CD1c-positive myeloid dendritic cell (primary cell): ENCODE measurements at regions not wholly inside any gene's neighbourhood (a gene's known extent, or its start where the extent isn't known, plus 50 kb on each side); places are given as distances from the start of the nearest gene placed in this dataset.
"Not testable (repeated sequence)": the region's sequence is repeated elsewhere in the genome, so short reads cannot be mapped to it uniquely, and the experiment has no call there.

Experiments
- DNase-seq: peaks from one replicate; pipeline ENCODE4 v3.0.0-alpha.2; 2016; ENCODE audit errors: extremely low spot score

- no peak for DNase-seq
These were observed 152.9 kb upstream of the ANKRD55 start for GRCh38 chr5:56386046-56386445.

- DNase-seq: no peak
These were observed 151.1 kb upstream of the ANKRD55 start for GRCh38 chr5:56384186-56384585.

- DNase-seq: no peak
These were observed 150.6 kb upstream of the ANKRD55 start for GRCh38 chr5:56383761-56384160.

GRCh38 chr5:56382896-56383295 lies 149.8 kb upstream of the ANKRD55 start:
- DNase-seq: no peak

GRCh38 chr5:56377573-56377972 lies 144.4 kb upstream of the ANKRD55 start:
- DNase-seq: no peak

- no peak for DNase-seq
These were observed 143.0 kb upstream of the ANKRD55 start for GRCh38 chr5:56376128-56376527.

- no peak for DNase-seq
These were observed 141.9 kb upstream of the ANKRD55 start for GRCh38 chr5:56375011-56375410.

GRCh38 chr5:56372491-56372890 lies 139.4 kb upstream of the ANKRD55 start:
- DNase-seq: not testable (repeated sequence)

- DNase-seq: no peak
These were observed 136.3 kb upstream of the ANKRD55 start for GRCh38 chr5:56369361-56369811.

GRCh38 chr5:56367748-56368147 lies 134.6 kb upstream of the ANKRD55 start:
- no peak for DNase-seq

- no peak for DNase-seq
These were observed 133.9 kb upstream of the ANKRD55 start for GRCh38 chr5:56366986-56367385.

GRCh38 chr5:56361398-56361797 lies 128.3 kb upstream of the ANKRD55 start:
- no peak for DNase-seq

GRCh38 chr5:56360816-56361215 lies 127.7 kb upstream of the ANKRD55 start:
- DNase-seq: no peak

- no peak for DNase-seq
These were observed 126.9 kb upstream of the ANKRD55 start for GRCh38 chr5:56359809-56360685.

GRCh38 chr5:56358703-56359681 lies 125.9 kb upstream of the ANKRD55 start:
- no peak for DNase-seq

- DNase-seq: no peak
These were observed 124.9 kb upstream of the ANKRD55 start for GRCh38 chr5:56358046-56358445.

- DNase-seq: no peak
These were observed 124.3 kb upstream of the ANKRD55 start for GRCh38 chr5:56357426-56357825.

- no peak for DNase-seq
These were observed 123.7 kb upstream of the ANKRD55 start for GRCh38 chr5:56356836-56357160.

- DNase-seq: no peak
These were observed 123.1 kb upstream of the ANKRD55 start for GRCh38 chr5:56356121-56356835.

- DNase-seq: no peak
These were observed 121.7 kb upstream of the ANKRD55 start for GRCh38 chr5:56354836-56355235.

GRCh38 chr5:56352808-56353590 lies 119.9 kb upstream of the ANKRD55 start:
- DNase-seq: no peak
